ENCODE measurements at regions not wholly inside any gene's neighbourhood (a gene's known extent, or its start where the extent isn't known, plus 50 kb on each side); places are given as distances from the start of the nearest gene placed in this dataset.

DNA sequence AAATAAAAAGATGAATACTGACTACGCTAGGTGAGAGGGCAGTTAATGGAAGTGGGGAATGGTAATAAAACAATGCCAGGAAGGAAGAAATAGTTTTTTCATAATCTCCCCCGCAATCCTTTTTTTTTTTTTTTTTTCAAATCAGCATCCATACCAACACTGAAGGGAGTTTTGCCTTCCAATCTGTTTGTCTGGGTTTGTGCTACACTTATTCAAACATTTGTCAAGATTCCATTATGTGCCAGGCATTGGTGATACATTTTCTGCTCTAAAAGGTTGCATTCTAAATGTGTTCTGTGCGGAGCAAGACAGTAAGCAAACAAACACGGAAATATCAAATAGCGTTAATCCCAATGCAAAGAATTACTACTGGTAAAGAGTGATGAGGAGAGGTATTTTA is 437.9 kb upstream of the BOD1L1 start:
- TF ChIP-seq, protein P1, sequence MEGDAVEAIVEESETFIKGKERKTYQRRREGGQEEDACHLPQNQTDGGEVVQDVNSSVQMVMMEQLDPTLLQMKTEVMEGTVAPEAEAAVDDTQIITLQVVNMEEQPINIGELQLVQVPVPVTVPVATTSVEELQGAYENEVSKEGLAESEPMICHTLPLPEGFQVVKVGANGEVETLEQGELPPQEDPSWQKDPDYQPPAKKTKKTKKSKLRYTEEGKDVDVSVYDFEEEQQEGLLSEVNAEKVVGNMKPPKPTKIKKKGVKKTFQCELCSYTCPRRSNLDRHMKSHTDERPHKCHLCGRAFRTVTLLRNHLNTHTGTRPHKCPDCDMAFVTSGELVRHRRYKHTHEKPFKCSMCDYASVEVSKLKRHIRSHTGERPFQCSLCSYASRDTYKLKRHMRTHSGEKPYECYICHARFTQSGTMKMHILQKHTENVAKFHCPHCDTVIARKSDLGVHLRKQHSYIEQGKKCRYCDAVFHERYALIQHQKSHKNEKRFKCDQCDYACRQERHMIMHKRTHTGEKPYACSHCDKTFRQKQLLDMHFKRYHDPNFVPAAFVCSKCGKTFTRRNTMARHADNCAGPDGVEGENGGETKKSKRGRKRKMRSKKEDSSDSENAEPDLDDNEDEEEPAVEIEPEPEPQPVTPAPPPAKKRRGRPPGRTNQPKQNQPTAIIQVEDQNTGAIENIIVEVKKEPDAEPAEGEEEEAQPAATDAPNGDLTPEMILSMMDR (IDR thresholded peaks at IDR 0.05): no peak
- no peak for TF ChIP-seq POLR2A (IDR thresholded peaks at IDR 0.05)
